Astrocyte of the cerebellum (primary cell): ENCODE measurements at regions not wholly inside any gene's neighbourhood (a gene's known extent, or its start where the extent isn't known, plus 50 kb on each side); places are given as distances from the start of the nearest gene placed in this dataset.

Source experiments
- DNase-seq: peaks from one replicate; pipeline ENCODE4 v3.0.0-alpha.2; 2011; ENCODE audit warnings: low read depth
- H3K4me3 ChIP-seq: 2 replicates; pipeline ENCODE4 v1.5.1; 2011; ENCODE audit warnings: mild to moderate bottlenecking, low read depth, low read length, moderate library complexity
- in situ Hi-C: cut with HindIII; loops from 2 replicates; pipeline ENCODE4 v1.10.0; 2017; ENCODE audit warnings: low sequenced_read_pairs
- TF ChIP-seq, protein P1 (sequence below): IDR thresholded peaks from 2 replicates; pipeline ENCODE4 v1.5.1; 2012; ENCODE audit warnings: low read length, low read depth, moderate library complexity, mild to moderate bottlenecking; ENCODE audit errors: missing control alignments

DNA sequence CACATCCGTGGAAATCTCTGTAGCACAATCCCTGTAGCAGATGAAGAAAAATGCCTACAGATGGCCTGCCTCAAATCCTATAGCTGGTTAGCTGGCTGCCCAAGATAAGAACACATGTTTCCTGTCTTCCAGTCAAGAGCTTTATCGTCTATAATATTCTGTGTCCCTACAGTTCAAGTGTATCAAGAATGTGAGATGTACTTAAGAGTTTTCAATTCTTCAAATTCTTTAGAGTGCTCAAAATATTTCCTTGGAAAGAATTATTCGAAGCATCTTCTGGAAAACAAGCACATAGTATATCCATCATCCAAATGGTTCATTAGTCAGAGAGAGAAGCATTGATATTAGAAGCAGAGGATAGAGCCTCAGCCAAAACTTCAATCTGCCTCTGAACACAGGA, 239.8 kb downstream of the COG6 start:
- DNase-seq = no peak
- H3K4me3 ChIP-seq = no peak overlapping the region
- in situ Hi-C loops = no loop called here
- TF ChIP-seq, protein P1, sequence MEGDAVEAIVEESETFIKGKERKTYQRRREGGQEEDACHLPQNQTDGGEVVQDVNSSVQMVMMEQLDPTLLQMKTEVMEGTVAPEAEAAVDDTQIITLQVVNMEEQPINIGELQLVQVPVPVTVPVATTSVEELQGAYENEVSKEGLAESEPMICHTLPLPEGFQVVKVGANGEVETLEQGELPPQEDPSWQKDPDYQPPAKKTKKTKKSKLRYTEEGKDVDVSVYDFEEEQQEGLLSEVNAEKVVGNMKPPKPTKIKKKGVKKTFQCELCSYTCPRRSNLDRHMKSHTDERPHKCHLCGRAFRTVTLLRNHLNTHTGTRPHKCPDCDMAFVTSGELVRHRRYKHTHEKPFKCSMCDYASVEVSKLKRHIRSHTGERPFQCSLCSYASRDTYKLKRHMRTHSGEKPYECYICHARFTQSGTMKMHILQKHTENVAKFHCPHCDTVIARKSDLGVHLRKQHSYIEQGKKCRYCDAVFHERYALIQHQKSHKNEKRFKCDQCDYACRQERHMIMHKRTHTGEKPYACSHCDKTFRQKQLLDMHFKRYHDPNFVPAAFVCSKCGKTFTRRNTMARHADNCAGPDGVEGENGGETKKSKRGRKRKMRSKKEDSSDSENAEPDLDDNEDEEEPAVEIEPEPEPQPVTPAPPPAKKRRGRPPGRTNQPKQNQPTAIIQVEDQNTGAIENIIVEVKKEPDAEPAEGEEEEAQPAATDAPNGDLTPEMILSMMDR = no peak

DNA sequence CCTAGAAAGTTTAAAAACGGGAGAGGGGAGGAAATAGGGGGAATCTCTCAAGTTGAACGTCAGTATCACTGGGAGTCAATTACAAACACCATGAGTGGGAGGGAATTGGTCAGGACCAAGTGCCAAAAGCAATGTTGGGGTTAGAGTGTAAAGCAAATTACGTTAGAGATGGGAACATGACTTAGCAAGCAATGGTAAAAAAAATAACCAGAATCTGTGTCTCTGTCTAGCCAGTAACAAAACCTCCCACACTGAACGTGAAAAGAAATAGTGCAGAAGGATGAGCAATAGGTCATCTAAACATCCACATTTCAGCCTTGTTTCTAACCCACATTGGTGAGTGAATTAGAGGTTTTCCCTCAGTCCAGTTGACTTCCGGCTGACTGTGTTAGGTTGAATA, 242.2 kb downstream of the COG6 start:
- no peak overlapping the region for H3K4me3 ChIP-seq
- DNase-seq = no peak
- TF ChIP-seq, protein P1 = no peak
- in situ Hi-C loops = no loop called here

DNA sequence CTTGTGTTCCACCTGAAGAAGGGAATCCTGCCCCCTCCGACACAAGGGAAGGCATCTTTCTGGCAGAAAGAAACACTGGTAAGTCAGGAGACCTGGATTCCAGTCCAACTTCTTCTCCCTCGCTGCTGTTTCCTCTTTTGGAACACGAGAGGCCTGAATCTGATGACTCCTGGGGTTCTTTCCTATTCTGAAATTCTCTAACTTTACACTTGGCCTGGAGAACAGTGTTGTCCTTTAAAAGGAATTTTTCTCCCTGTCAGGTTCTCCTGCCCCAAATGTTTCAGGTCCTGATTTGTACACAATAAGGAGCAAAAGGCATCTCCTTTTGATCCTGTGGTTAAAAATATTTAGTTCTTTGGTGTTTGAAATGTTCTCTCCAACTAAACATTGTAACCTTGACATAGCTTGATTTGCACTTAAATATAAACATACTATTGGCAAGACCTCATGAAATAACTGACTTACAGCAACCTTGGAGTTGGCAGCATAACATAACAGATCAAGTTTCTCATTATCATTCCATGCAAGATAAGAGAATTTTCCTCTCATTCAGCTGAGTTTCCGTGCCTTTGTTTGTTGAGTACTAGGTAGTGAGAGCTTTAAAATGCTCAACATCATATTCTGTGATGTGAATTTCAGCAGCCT, 244.8 kb downstream of the COG6 start:
- TF ChIP-seq, protein P1 = no peak
- in situ Hi-C loops = no loop called here
- H3K4me3 ChIP-seq = no peak overlapping the region
- DNase-seq = no peak

DNA sequence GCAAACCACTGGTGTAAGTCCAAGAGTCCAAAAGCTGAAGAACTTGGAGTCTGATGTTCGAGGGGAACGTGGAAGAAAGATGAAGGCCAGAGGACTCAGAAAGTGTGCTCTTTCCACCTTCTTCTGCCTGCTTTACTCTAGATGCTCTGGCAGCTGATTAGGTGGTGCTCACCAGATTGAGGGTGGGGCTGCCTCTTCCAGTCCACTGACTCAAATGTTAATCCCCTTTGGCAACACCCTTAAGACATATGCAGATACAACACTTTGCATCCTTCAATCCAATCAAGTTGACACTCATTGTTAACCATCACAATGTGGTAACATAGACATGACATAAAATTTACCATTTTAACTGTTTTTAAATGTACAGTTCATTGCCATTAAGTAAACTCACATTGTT, 249.5 kb downstream of the COG6 start:
- in situ Hi-C loops = no loop called here
- H3K4me3 ChIP-seq = no peak overlapping the region
- TF ChIP-seq, protein P1 = no peak
- DNase-seq = no peak

DNA sequence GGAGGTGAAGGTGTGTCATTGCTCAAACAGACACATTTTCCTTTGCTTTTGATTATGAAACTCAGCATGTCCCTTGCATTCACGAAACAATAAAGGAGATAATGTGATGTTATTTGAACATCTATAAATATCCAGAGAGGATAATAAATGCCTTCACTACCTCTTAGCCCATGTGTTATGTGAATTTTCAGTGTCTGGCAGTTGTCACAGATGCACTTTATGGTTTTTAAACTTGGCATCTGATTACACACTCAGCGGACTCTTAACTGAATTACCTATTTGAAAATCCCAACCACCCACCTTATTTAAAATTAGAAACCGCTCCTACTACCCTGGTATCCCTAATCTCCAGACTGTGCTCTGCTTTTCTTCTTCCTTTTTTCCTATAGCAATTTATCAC, 254.2 kb downstream of the COG6 start:
- no peak overlapping the region for H3K4me3 ChIP-seq
- TF ChIP-seq, protein P1 = no peak
- no peak for DNase-seq
- in situ Hi-C loops = no loop called here

DNA sequence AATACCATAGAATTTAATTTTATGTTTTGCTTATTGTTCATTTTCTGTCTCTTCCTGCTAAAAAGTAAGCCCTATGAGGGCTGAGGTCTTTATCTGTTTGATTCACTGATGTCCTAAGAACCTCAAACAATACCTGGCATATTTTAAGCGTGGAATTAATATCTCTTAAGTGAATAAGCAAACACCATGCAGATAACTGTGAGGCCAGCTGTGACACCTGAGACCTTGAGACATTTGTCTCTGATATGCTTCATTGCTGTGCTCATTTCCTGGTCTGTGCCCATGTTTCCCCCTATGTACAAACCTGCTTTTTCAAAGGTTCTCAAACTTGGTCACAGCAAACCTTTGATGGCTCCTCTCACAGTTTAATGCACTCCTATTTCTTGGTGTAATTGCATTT, 254.6 kb downstream of the COG6 start:
- DNase-seq = no peak
- H3K4me3 ChIP-seq = no peak overlapping the region
- TF ChIP-seq, protein P1 = no peak
- in situ Hi-C loops = no loop called here
